HepG2 (cell line): ENCODE measurements at regions not wholly inside any gene's neighbourhood (a gene's known extent, or its start where the extent isn't known, plus 50 kb on each side); places are given as distances from the start of the nearest gene placed in this dataset.

Source experiments
- BRCA1 ChIP-seq: sonication (generic); formaldehyde crosslinking; IDR thresholded peaks from 2 replicates; pipeline ENCODE4 v1.4.0; 2020; ENCODE audit warnings: missing genetic modification reagents
- FOXJ3 ChIP-seq: sonication (generic); formaldehyde crosslinking; IDR thresholded peaks from 2 replicates; pipeline ENCODE4 v1.4.0; 2020; ENCODE audit warnings: missing genetic modification reagents, mild to moderate bottlenecking, borderline replicate concordance
- NCOA2 ChIP-seq: sonication (generic); formaldehyde crosslinking; IDR thresholded peaks from 2 replicates; pipeline ENCODE4 v1.8.0; 2022; ENCODE audit warnings: inconsistent platforms
- NFIC ChIP-seq: IDR thresholded peaks from 2 replicates; pipeline ENCODE4 v1.6.1; 2012; ENCODE audit warnings: mild to moderate bottlenecking, low read length, inconsistent platforms
- POLR2A ChIP-seq, 2 experiments: IDR thresholded peaks; 2 replicates each; pipeline ENCODE4 v1.6.1; 2011; ENCODE audit warnings: low read depth in 2 of 2, low read length in 2 of 2, mild to moderate bottlenecking in 1 of 2, moderate library complexity in 1 of 2; ENCODE audit not compliant: insufficient read depth in 1 of 2
- SNAPC2 ChIP-seq: sonication (generic); formaldehyde crosslinking; IDR thresholded peaks from 2 replicates; pipeline ENCODE4 v1.8.1; 2022; ENCODE audit warnings: mild to moderate bottlenecking, missing genetic modification reagents
- SPEN ChIP-seq: sonication (generic); formaldehyde crosslinking; IDR thresholded peaks from 2 replicates; pipeline ENCODE4 v1.5.1; 2020; ENCODE audit warnings: low read depth, mild to moderate bottlenecking, missing genetic modification reagents

- TF ChIP-seq SNAPC2 (CRISPR knock-in tag) (no peak), NFIC (no peak), BRCA1 (no peak), SPEN (CRISPR knock-in tag) (no peak), NCOA2 (no peak), FOXJ3 (CRISPR knock-in tag) (no peak), POLR2A (IDR thresholded peaks at IDR 0.05; ENCODE audit: insufficient read depth in 1 of 2, low read depth in 2 of 2, low read length in 2 of 2) (no peak)
Observed at GRCh38 chr21:32878661-32879060, 107.1 kb upstream of the PAXBP1 start.
